Prostate gland (tissue), 2 donors: ENCODE measurements at regions not wholly inside any gene's neighbourhood (a gene's known extent, or its start where the extent isn't known, plus 50 kb on each side); places are given as distances from the start of the nearest gene placed in this dataset.

Source experiments
- DNase-seq: peaks from one replicate; pipeline ENCODE4 v3.0.0-alpha.2; 2019; ENCODE audit warnings: low spot score
- H3K27ac ChIP-seq, 2 donors: fragments of 200-600 bp; sonication (generic); 2 replicates each; pipeline ENCODE4 v1.5.1; 2017 to 2019
- H3K27me3 ChIP-seq: fragments of 200-600 bp; sonication (generic); replicated peaks from 2 replicates; pipeline ENCODE4 v1.5.1; 2019; ENCODE audit not compliant: insufficient read depth
- H3K36me3 ChIP-seq, 2 donors: fragments of 200-600 bp; sonication (generic); 1 replicate in 1 of 2; 2 replicates in 1 of 2; pipeline versions ENCODE4 v1.5.1 to v1.8.1; 2017 to 2019
- H3K4me1 ChIP-seq: fragments of 200-600 bp; sonication (generic); replicated peaks from 2 replicates; pipeline ENCODE4 v1.5.1; 2019
- H3K4me3 ChIP-seq, 2 donors: fragments of 200-600 bp; sonication (generic); 2 replicates each; pipeline ENCODE4 v1.5.1; 2017 to 2019
- H3K9me3 ChIP-seq: fragments of 200-600 bp; sonication (generic); 2 replicates; pipeline ENCODE4 v1.5.1; 2017
- CTCF ChIP-seq, 4 experiments: fragments of 200-600 bp in 2 of 4; fragments of 450-650 bp in 2 of 4; sonication (generic) in 2 of 4; IDR thresholded peaks; 1 replicate in 3 of 4; 2 replicates in 1 of 4; pipeline ENCODE4 v1.5.1; 2016 to 2019; ENCODE audit warnings: antibody characterized with exemption in 4 of 4, mild to moderate bottlenecking in 2 of 4, moderate library complexity in 2 of 4
- POLR2A ChIP-seq: fragments of 450-650 bp; IDR thresholded peaks from one replicate; pipeline ENCODE4 v1.6.1; 2016; ENCODE audit warnings: antibody characterized with exemption, mild to moderate bottlenecking
- POLR2AphosphoS5 ChIP-seq: sonication (generic); formaldehyde crosslinking; IDR thresholded peaks from one replicate; pipeline ENCODE4 v1.6.1; 2017; ENCODE audit warnings: antibody characterized with exemption
- WGBS: methylation state at CpG from one replicate; pipeline ENCODE4 v1.1.5; 2018; 5-methylcytosine and 5-hydroxymethylcytosine counted together
- intact Hi-C: fragments of 100-400 bp; cut with DNase I; formaldehyde crosslinking; loops from one replicate; pipeline ENCODE4 v1.14.2; 2022
- small RNA-seq, 2 donors: library from RNA; depleted of rRNA; stranded (forward); fragments of <200 nt; gene quantifications; one replicate each; pipeline ENCODE3, GENCODE V24; 2016

DNA sequence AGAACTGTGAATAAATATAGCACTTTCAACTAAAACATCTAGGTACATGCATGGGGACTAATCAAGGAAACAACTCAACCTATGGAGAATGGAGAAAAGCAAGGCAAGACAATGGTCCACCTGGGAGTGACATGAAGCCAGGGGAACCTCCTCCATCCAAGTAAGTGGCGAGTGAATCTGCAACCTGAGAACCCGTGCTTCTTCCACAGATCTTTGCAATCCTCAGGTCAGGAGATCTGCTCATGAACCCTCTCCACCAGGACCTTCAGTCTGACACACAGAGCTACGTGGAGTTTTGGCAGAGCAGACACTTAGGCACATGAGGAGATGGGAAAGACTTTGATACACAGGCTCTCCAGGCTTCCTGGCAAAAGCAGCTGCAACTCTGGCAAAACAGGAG lies 58.8 kb upstream of the KHDRBS2 start:
- Histone ChIP-seq H3K36me3 (no peaks in the 10 kb centered on the region), H3K4me3 (no peak overlapping the region), H3K27me3 (no peaks in the 10 kb centered on the region), H3K9me3 (no peaks in the 10 kb centered on the region), H3K4me1 (no peaks in the 10 kb centered on the region), H3K27ac (no peak overlapping the region)
- intact Hi-C loops = no loop called here
- 78% methylated on average over 3 of the region's 3 CpGs for WGBS
- DNase-seq = no peak
- TF ChIP-seq POLR2AphosphoS5 (no peak), CTCF (IDR thresholded peaks at IDR 0.05) (no peak)

DNA sequence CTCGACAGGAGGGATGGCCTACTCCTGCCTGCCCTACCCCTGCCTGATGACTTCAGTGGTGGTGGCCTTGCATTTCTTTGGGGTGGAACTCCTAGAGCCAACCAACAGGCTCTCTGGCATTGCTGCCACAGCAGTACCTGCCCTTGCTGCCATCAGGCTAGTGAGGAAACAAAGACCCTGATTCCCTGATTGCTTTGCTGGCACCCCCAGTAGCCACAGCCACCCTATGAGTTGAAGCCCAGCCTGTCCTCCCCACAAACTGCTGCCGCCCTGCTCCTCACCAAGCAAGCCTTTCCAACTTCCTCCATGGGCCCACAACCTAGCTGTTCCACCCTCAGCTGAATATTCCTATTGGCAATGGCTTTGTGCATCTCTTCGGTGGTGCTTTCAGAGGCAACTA lies 52.5 kb upstream of the KHDRBS2 start:
- intact Hi-C loops = no loop called here
- no peak overlapping the region for H3K27ac ChIP-seq
- TF ChIP-seq POLR2AphosphoS5 (no peak), CTCF (IDR thresholded peaks at IDR 0.05) (no peak), POLR2A (no peak)
- DNase-seq = no peak
- H3K36me3 ChIP-seq = no peaks in the 10 kb centered on the region
- no peaks in the 10 kb centered on the region for H3K9me3 ChIP-seq
- no peak overlapping the region for H3K4me3 ChIP-seq
- no peaks in the 10 kb centered on the region for H3K4me1 ChIP-seq
- 92% methylated on average over 3 of the region's 3 CpGs for WGBS
- no peaks in the 10 kb centered on the region for H3K27me3 ChIP-seq

Small RNAs in the stretch of these regions (small RNA-seq; reads per million reads assigned to genes)
- gene AL355375.2 = 0 reads per million in 2 donors
